Activated naive CD8-positive, alpha-beta T cell treated with anti-CD3 and anti-CD28 coated beads for 36 hours (primary cell): ENCODE measurements at regions not wholly inside any gene's neighbourhood (a gene's known extent, or its start where the extent isn't known, plus 50 kb on each side); places are given as distances from the start of the nearest gene placed in this dataset.
"Not testable (repeated sequence)": the region's sequence is repeated elsewhere in the genome, so short reads cannot be mapped to it uniquely, and the experiment has no call there.

Experiments used
- DNase-seq: peaks from one replicate; pipeline ENCODE4 v3.0.0; 2021
- H3K27ac Mint-ChIP-seq: one replicate; pipeline ENCODE4 v1.8.0; 2022; ENCODE audit warnings: mild to moderate bottlenecking, moderate library complexity, mixed read lengths
- H3K27me3 Mint-ChIP-seq: one replicate; pipeline ENCODE4 v1.8.0; 2022; ENCODE audit warnings: mild to moderate bottlenecking, mixed read lengths
- H3K36me3 Mint-ChIP-seq: one replicate; pipeline ENCODE4 v1.8.0; 2021; ENCODE audit warnings: mild to moderate bottlenecking, mixed read lengths
- H3K4me1 Mint-ChIP-seq: one replicate; pipeline ENCODE4 v1.8.0; 2021; ENCODE audit warnings: mixed read lengths
- H3K4me3 Mint-ChIP-seq: one replicate; pipeline ENCODE4 v1.8.0; 2022; ENCODE audit warnings: mild to moderate bottlenecking, moderate library complexity, mixed read lengths
- H3K9me3 Mint-ChIP-seq: one replicate; pipeline ENCODE4 v1.8.0; 2022; ENCODE audit warnings: mixed read lengths

DNA sequence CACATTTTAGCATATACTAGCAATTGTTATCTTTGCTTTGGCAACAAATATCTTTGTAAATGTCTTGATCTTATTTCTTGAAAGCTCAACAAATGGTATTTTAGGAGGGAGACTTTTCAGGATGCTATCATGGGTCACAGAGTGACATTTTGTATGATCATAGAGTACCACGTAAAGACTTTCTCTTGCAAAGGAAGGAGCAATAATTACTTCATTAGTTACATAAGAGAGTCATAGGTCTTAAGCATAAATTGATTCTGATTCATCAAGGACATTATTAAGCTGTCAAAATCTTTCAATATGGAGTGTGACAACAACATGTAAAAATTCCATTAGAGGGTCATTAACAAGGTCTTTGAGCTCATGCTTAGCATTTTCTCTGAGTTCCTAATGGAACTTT lies 339.6 kb downstream of the NUP35 start:
- Mint-ChIP-seq H3K27ac (no peak overlapping the region), H3K9me3 (peaks cover 6% of the 10 kb centered on the region), H3K4me3 (no peak overlapping the region), H3K36me3 (no peaks in the 10 kb centered on the region), H3K4me1 (no peaks in the 10 kb centered on the region), H3K27me3 (no peaks in the 10 kb centered on the region)
- DNase-seq = no peak

DNA sequence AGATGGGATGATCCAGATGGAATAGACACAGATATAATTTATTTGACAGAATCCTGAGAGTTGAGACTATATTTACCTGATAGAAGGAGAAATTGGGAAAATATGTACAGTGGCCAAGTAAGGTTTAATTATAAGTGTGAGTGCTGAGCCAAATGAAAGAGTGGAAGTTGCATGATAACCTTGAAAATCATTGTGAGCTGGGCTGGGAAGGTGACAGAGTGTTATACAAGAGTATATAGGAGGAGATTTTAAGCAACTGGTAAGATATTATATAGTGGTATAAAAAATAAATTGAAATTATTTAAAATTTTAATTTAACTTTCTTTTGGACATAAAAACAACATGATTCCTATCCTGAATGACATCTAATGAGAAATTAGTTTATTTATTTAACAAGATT lies 340.8 kb downstream of the NUP35 start:
- no peak overlapping the region for H3K4me3 Mint-ChIP-seq
- no peak overlapping the region for H3K27ac Mint-ChIP-seq

DNA sequence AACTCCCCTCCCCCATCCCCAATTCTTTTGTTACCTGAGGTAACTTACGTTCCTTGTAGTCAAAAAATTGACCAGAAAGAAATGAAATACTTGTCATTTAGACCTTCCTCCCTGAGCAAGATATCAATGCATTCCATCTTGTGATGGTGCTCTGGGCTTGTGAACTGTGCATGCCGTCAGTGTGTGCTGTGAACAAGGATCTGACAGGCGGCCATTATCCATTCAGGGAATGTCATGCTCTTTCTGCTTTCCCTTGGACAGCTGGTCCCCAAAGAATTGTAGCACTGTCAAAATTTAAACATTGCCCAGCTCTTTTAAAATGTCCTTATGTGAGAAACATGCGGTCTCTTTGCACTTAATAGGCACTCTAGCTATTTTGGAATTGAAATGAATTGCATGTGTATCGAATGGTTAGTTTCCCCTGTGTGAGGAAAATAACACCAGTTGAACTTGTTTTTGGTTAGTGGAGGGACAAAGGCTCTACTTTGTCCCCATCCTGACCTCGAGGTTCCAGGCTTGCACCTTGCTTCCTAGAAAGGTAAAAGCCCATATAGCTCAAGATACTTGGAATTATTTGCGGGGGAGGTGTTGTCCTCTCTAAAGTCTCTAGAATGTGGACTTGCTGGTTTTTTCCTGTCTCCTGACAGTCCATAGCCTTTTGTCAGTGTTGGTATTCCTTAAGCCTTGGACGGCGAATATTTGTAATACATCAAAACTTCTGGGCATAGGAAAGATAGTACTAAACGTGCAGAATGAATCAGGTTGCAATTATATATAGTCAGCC lies 350.9 kb downstream of the NUP35 start:
- no peak overlapping the region for H3K4me3 Mint-ChIP-seq
- H3K27ac Mint-ChIP-seq = no peak overlapping the region
- peaks cover 8% of the 10 kb centered on the region for H3K9me3 Mint-ChIP-seq
- no peak for DNase-seq
- H3K4me1 Mint-ChIP-seq = no peaks in the 10 kb centered on the region
- H3K27me3 Mint-ChIP-seq = no peaks in the 10 kb centered on the region
- peaks cover 6% of the 10 kb centered on the region for H3K36me3 Mint-ChIP-seq

More for the DNA sequence above, 340.8 kb downstream of the NUP35 start:
- H3K27me3 Mint-ChIP-seq = no peaks in the 10 kb centered on the region
- no peak for DNase-seq
- no peaks in the 10 kb centered on the region for H3K4me1 Mint-ChIP-seq
- peaks cover 7% of the 10 kb centered on the region for H3K36me3 Mint-ChIP-seq
- H3K9me3 Mint-ChIP-seq = peaks cover 7% of the 10 kb centered on the region

DNA sequence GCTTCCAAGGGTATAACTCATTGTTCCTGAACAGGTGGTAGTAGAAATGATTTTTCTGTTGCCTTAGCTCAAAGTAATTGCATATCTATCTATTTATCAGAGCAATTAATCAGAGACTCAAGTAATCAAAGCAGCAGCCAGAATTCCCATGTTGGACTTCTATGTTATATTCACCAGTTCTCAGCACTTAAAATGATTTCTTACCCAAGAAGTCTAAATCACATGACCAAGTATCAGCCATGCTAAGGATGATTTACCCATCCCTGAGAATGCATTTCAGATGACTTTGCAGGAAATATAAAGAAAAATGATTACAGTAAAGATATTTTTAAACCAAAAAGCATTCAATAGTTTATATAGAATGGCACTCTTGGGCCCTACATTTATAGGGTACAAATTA lies 352.2 kb downstream of the NUP35 start:
- Mint-ChIP-seq H3K4me1 (no peaks in the 10 kb centered on the region), H3K4me3 (no peak overlapping the region), H3K27ac (no peak overlapping the region), H3K9me3 (peaks cover 5% of the 10 kb centered on the region), H3K27me3 (no peaks in the 10 kb centered on the region), H3K36me3 (peaks cover 5% of the 10 kb centered on the region)
- no peak for DNase-seq

DNA sequence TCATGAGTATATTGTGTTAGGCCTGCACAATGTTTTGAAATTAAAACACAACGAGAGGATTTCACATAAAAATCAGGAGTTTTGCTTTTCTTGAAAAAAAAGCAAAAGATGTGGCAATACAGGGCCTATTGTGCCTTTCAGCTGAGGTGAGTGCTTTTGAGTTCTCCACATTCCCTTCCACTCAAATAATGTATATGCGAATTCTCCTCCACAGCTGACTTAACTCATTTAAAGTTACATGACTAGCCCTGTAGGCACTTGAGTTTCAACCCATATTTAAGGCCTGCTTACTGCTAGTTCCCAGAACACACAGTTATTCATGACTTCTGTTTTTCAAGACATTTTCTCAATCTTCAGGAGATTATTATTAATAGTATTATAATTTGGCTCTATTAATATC lies 353.1 kb downstream of the NUP35 start:
- Mint-ChIP-seq H3K36me3 (peaks cover 5% of the 10 kb centered on the region), H3K4me1 (no peaks in the 10 kb centered on the region), H3K9me3 (peaks cover 5% of the 10 kb centered on the region), H3K27me3 (no peaks in the 10 kb centered on the region), H3K27ac (no peak overlapping the region), H3K4me3 (no peak overlapping the region)
- no peak for DNase-seq

DNA sequence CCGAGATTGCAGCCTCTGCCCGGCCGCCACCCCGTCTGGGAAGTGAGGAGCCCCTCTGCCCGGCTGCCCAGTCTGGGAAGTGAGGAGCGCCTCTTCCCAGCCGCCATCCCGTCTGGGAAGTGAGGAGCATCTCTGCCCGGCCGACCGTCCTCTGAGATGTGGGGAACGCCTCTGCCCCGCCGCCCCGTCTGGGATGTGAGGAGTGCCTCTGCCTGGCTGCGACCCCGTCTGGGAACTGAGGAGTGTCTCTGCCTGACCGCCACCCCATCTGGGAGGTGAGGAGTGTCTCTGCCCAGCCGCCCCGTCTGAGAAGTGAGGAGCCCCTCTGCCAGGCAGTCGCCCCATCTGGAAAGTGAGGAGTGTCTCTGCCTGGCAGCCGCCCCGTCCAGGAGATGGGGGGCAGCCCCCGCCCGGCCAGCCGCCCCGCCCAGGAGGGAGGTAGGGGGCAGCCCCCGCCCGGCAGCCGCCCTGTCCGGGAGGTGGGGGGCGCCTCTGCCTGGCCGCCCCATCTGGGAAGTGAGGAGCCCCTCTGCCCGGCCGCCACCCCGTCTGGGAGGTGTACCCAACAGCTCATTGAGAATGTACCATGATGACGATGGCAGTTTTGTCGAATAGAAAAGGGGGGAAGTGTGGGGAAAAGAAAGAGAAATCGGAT lies 354.8 kb downstream of the NUP35 start:
- DNase-seq, H3K4me1 Mint-ChIP-seq, H3K4me3 Mint-ChIP-seq, H3K36me3 Mint-ChIP-seq, H3K9me3 Mint-ChIP-seq, H3K27ac Mint-ChIP-seq, H3K27me3 Mint-ChIP-seq: not testable (repeated sequence)

DNA sequence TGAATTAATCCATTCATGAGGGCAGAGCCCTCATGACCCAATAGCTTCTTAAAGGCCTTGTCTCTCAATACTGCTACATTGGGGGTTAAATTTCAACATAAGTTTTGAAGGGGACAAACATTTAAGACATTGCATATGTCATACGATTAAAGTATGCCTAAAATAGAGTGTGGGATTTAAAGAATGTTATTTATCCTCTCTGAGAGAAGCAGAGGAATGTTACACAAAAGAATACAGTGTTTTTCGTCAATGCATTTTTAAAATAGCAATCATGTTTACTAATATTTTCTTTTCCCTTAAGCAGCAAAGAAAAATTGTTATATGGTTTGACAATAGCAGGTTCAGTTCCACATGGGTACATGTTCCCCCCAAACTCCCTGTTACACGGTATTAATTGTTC lies 363.1 kb downstream of the NUP35 start:
- no peaks in the 10 kb centered on the region for H3K27me3 Mint-ChIP-seq
- no peak overlapping the region for H3K4me3 Mint-ChIP-seq
- H3K4me1 Mint-ChIP-seq = no peaks in the 10 kb centered on the region
- H3K27ac Mint-ChIP-seq = no peak overlapping the region
- no peaks in the 10 kb centered on the region for H3K36me3 Mint-ChIP-seq
- DNase-seq = no peak
- no peaks in the 10 kb centered on the region for H3K9me3 Mint-ChIP-seq

DNA sequence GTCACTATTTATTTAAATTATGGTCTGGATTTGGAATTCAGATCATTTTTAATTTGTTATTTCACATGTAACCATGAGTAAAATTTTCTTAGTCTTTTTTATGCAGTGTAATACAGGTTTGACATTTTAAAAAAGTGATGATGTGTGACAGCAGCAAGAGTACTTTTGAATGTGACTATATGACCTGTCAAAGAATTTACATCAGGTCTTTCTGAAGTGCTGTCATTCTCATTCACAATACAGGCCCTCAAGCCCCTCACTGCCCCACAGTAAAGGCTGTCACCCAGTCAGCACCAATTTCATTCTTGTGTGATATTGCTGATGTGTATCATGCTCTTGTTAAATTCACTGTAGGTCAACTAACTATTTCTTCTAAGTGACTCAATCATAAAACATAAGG lies 364.2 kb downstream of the NUP35 start:
- Mint-ChIP-seq H3K4me3 (no peak overlapping the region), H3K9me3 (no peaks in the 10 kb centered on the region), H3K4me1 (no peaks in the 10 kb centered on the region), H3K27me3 (no peaks in the 10 kb centered on the region), H3K27ac (no peak overlapping the region), H3K36me3 (no peaks in the 10 kb centered on the region)
- DNase-seq = no peak

DNA sequence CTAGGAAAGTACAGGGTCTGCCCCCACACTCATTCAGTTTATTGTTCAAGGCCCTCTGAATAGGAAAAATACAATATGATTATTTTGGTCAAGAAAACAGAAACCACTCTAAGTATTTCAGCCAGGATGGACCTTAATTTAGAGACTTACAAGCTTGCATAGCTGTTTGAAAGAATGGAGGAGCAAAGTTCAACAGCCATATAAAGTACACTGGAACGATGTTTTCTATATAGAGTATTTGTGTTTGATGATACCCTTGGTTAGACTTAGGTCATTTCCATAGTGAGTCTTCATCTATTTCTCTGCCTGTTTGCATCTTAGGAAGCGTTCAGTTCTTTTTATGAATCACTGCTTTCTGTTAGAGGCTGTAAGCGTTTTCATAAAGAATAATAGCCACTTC lies 366.2 kb downstream of the NUP35 start:
- DNase-seq = no peak
- Mint-ChIP-seq H3K4me3 (no peak overlapping the region), H3K27me3 (no peaks in the 10 kb centered on the region), H3K9me3 (no peaks in the 10 kb centered on the region), H3K27ac (no peak overlapping the region), H3K4me1 (no peaks in the 10 kb centered on the region), H3K36me3 (no peaks in the 10 kb centered on the region)

DNA sequence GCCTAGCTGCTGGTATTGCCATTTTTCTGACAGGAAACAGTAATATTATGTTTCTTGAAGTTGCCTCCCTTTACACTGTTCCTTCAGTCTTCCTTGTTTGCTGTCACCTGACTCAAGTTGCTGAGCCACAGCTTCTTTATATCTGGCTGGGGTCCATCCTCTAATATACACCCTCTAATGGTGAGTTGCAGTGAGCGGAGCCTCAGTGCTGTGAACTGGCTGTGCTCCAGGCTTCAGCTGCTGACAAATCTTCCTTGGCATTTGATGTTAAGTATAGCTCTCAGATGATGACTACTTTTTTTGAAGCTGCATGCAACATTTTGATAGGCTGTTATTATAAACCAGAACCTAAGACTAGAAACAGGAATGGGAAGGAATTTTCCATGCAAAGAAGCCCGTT lies 366.7 kb downstream of the NUP35 start:
- H3K36me3 Mint-ChIP-seq = no peaks in the 10 kb centered on the region
- no peak overlapping the region for H3K4me3 Mint-ChIP-seq
- peaks cover 1% of the 10 kb centered on the region for H3K4me1 Mint-ChIP-seq
- H3K27ac Mint-ChIP-seq = no peak overlapping the region
- H3K27me3 Mint-ChIP-seq = no peaks in the 10 kb centered on the region
- DNase-seq = no peak
- H3K9me3 Mint-ChIP-seq = no peaks in the 10 kb centered on the region

DNA sequence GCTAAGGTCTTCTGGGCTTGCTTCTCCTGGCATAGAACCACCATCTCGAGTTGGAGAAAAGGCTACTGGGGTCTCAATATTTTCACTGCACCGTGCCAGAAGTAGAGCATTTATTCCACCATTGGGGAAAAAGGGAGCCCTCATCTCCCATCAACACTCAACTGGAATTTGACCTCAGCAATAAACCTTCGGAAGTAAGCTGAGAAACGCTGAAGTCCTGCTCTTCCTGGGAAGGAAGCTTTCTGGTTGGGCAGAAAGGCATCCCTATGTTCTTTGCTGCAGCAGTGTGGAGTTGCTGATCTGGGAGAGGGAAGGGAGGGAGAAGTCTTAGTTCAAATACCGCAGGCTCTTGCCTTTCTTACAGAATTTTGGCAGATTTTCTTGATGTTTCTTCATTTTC lies 368.8 kb downstream of the NUP35 start:
- no peaks in the 10 kb centered on the region for H3K9me3 Mint-ChIP-seq

DNA sequence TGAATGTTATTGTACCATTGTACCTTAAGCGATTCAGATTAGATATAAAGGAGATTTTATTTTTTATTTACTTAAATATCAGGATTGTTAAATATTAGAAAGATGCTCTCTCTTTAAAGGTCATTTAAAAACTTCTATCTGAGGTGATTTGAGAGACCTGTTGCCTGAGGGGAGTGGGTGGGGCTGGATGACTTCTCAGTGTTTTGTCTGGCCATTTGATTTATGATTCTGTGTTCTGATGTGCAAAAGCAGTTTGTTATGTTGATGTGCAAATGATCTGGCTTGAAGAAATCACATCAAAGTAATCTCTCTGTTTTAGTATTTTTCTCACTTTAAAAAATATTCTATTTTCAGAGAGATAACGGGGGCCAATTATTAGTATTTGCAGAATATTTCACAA lies 370.8 kb downstream of the NUP35 start:
- no peaks in the 10 kb centered on the region for H3K9me3 Mint-ChIP-seq
- H3K4me1 Mint-ChIP-seq = peaks cover 3% of the 10 kb centered on the region
- no peak overlapping the region for H3K4me3 Mint-ChIP-seq
- H3K27me3 Mint-ChIP-seq = no peaks in the 10 kb centered on the region
- no peaks in the 10 kb centered on the region for H3K36me3 Mint-ChIP-seq
- no peak for DNase-seq
- H3K27ac Mint-ChIP-seq = no peak overlapping the region

More for the DNA sequence above, 368.8 kb downstream of the NUP35 start:
- Mint-ChIP-seq H3K27me3 (no peaks in the 10 kb centered on the region), H3K27ac (no peak overlapping the region), H3K36me3 (no peaks in the 10 kb centered on the region), H3K4me1 (peaks cover 3% of the 10 kb centered on the region), H3K4me3 (no peak overlapping the region)
- DNase-seq = no peak

DNA sequence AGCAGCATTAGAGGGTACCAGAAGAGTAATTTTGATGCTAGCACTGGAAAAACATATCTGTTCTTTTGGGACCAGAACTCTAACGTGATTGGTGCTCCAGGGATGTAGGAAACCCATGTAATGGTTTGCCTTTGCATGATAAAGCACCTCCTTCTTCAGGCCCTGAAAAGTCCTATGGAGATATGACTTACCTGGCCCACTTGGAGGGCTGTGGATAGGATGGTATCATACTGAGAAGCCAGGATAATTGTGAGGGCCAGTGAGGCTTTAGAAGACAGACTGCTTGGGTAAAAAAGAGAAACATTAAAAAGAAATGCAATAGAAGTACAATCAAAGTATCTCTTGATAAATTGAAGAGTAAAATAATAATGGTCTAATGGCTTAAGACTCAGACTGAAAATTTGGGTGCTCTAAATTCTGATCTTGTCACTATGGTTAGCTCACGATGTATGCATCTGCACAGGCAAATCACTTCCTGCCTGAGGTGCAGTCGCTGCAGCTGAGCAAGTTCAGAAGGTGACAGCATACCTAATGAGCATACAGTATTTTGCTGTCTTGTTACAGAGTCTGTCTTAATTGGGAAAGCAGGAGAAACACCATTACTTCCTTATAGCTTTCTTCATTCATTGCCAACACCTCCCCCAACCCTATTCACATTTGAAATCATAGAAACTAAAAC lies 371.5 kb downstream of the NUP35 start:
- H3K4me1 Mint-ChIP-seq = peaks cover 3% of the 10 kb centered on the region
- no peak overlapping the region for H3K4me3 Mint-ChIP-seq
- no peak overlapping the region for H3K27ac Mint-ChIP-seq
- H3K27me3 Mint-ChIP-seq = no peaks in the 10 kb centered on the region
- no peaks in the 10 kb centered on the region for H3K36me3 Mint-ChIP-seq
- no peak for DNase-seq
- no peaks in the 10 kb centered on the region for H3K9me3 Mint-ChIP-seq

DNA sequence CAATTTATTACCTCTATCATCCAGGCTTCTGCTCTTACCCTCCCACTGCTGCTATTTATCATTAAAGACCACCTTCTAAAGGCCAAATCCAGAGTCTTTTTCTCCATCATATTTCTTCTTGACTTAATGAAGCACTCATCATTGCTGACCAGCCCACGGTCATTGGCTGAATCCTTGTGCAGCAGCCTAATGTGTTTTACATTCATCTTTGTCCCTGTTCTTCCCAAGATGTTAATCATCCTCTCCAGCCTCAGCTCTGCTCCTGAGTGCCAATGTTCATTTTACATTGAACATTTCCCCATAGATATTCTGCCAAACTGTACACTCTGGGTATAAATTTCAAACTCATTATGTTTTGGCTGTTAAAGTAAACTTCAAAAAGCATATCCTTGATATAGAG lies 373.6 kb downstream of the NUP35 start:
- H3K4me3 Mint-ChIP-seq = no peak overlapping the region
- DNase-seq = no peak
- H3K36me3 Mint-ChIP-seq = peaks cover 1% of the 10 kb centered on the region
- peaks cover 14% of the 10 kb centered on the region for H3K9me3 Mint-ChIP-seq
- H3K27me3 Mint-ChIP-seq = no peaks in the 10 kb centered on the region
- peaks cover 3% of the 10 kb centered on the region for H3K4me1 Mint-ChIP-seq
- H3K27ac Mint-ChIP-seq = no peak overlapping the region

DNA sequence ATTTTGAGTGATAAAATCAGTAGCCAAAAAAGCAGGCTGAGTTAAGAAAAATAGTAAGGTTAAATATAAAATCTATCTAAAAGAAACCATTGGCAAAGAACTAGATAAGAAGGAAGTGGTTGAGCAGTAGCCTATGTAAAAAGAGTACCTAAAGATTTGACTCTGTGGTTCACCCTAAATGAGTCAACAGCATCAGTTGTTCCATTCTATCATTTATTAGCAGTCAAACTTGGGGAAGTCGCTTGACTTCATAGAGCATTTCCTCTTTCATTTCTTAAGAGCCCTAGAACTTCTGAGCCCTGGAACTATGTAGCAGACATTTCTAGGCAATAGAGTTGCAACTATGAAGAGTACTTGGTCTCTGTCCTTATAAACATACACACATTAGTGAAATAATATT lies 381.7 kb downstream of the NUP35 start:
- Mint-ChIP-seq H3K27ac (no peak overlapping the region), H3K4me3 (no peak overlapping the region), H3K4me1 (peaks cover 3% of the 10 kb centered on the region), H3K36me3 (peaks cover 3% of the 10 kb centered on the region), H3K9me3 (peaks cover 36% of the 10 kb centered on the region), H3K27me3 (no peaks in the 10 kb centered on the region)
- no peak for DNase-seq

DNA sequence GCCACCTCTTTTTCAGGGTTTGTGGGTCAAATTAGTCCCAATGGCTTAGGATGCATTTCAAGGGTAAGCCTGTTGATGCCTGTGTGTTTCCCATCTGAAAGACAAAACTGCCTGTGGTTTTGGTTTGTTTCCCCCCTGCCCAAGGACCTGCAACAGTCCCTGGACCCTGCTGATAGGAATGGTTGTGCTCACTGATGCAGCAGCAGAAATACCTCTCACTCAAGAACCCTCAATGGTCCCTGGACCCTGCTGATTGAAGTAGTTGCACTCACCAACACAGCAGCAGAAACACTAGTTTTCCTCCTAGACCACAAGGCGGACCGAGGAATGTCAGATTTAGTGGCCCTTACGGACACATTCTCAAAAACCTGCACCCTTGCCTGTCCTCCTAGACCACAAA lies 386.9 kb downstream of the NUP35 start:
- H3K4me1 Mint-ChIP-seq = peaks cover under 1% of the 10 kb centered on the region
- no peak overlapping the region for H3K27ac Mint-ChIP-seq
- H3K4me3 Mint-ChIP-seq = no peak overlapping the region
- H3K36me3 Mint-ChIP-seq = no peaks in the 10 kb centered on the region
- peaks cover 25% of the 10 kb centered on the region for H3K9me3 Mint-ChIP-seq
- H3K27me3 Mint-ChIP-seq = no peaks in the 10 kb centered on the region
- DNase-seq = no peak
